GM18520 (cell line): ENCODE measurements at regions not wholly inside any gene's neighbourhood (a gene's known extent, or its start where the extent isn't known, plus 50 kb on each side); places are given as distances from the start of the nearest gene placed in this dataset.

Experiments used
- ATAC-seq: cut with Tn5 transposase; IDR thresholded peaks from one replicate; pipeline ENCODE4 v1.9.1; 2021; ENCODE audit not compliant: unreplicated experiment

- no peak for ATAC-seq
Measured at GRCh38 chr3:151935446-151935845, 62.0 kb downstream of the SUCNR1 start.

GRCh38 chr3:151940481-151940880, 67.0 kb downstream of the SUCNR1 start:
- ATAC-seq, result no peak

DNA sequence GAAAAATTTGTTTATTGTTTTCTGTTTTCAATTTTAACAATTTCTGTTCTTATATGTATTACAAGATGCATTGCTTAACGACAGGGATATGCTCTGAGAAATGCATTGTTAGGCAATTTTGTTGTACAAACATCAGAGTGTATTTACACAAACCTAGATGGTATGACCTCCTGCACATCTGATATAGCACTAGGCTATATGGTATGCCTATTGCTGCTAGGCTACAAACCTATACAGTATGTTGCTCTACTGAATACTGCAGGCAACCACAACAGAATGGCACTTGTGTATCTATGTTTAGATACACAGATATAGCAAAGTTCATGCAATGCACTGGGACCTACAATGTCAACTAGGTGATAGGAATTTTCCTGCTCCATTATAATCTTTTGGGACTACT, 70.1 kb downstream of the SUCNR1 start:
- ATAC-seq, result no peak

DNA sequence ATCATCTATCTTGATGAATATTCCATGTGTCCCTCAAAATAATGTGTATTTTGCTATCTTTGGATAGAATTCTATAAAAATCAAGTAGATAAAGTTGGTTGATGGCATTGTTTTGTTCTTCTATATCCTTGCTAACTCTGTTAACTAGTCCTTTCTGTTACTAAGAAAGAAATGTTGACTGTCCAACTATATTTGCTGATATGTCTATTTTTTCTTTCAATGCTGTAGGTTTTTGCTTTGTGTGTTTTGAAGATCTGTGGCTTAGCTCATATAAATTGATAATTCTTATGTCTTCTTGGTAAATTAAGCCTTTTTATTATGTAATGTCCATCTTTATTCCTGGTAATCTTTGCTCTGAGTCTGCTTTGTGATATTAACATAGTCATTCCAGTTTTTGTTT, 70.9 kb downstream of the SUCNR1 start:
- ATAC-seq, result no peak

GRCh38 chr3:151946606-151947005, 73.2 kb downstream of the SUCNR1 start:
- ATAC-seq, result no peak

GRCh38 chr3:151949706-151950105, 76.3 kb downstream of the SUCNR1 start:
- ATAC-seq, result no peak

- no peak for ATAC-seq
Measured at GRCh38 chr3:151955356-151955755, 81.9 kb downstream of the SUCNR1 start.

- no peak for ATAC-seq
Measured at GRCh38 chr3:151960961-151961580, 87.6 kb downstream of the SUCNR1 start.

GRCh38 chr3:151962352-151962751, 88.9 kb downstream of the SUCNR1 start:
- no peak for ATAC-seq

- no peak for ATAC-seq
Measured at GRCh38 chr3:151962912-151963311, 89.5 kb downstream of the SUCNR1 start.

DNA sequence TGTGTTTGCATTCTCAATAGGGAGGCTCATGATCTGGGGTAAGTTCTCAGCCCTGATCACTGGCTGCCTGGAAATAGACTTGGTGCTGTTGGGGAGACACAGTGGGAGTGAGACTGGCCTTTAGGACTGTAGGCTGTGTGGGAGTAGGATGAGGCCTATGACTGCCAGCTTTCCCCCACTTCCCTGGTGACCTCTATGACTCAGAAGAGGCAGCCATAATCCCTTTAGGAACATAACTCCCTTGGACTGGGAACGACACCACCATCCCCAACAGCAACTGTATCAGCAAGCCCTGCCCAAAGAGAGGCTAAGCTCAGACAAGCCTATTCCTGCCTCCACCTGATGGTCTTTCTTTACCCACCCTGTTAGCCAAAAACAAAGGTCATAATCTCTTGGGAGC, 91.3 kb downstream of the SUCNR1 start:
- ATAC-seq, result no peak

DNA sequence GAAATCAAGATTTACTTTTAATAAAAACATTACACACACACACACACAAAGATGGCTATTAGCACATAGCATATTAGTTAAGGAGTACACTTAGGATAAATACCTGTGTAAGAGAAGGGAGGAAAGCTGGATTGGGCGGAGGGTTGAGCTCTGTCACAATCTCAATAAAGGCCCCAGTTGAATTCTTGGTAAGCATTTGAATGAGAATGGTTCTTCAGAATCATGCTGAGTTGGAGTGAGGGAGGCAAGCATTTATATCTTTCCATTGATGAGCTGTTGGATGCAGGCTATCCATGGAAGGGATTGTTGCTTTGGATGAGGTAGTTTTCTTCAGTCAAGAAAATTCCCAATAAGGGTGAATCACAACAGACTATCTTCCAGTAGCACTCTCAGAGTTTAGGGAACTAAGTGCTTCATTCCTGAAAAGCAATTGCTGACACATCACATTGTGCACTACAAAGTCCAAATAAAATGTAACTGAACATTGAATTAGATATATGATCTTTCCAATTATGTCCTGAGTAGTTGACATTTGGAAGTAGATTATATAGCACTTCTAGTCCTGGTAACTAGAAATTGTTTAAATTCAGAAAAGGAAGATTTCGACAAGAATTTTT, 95.7 kb downstream of the SUCNR1 start:
- no peak for ATAC-seq

DNA sequence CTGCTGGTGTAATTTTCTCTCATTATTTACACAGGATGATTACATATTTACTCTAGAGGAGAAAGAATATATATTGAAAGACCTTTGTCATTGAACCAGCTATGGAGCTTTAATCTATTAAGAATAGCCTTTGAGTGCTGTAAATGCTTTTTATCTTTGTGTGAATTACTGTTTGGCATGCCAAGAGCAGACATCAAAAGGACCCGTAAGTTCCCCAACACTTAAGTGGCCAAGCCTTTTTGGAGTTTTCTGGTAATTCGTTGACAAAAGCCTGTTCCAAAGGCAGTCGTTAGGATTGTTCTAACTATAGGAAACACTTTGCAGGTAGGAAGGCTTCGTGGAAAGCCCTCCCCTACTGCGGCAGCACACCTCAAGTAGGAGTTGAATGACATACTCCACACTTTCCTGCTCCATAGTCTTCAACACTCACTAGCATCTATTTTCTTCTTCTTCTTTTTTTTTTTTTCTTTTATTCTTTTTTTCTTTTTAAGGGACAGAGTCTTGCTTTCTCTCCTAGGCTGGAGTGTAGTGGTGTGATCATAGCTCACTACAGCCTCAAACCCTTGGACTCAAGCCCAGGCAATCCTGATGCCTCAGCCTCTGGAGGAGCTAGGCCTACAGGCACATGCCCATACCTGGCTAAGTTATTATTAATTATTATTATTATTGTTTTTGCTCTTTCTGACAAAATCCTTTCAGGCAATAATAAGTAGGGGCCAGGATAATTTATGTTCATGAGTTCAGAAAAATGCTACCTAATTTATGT, 98.6 kb downstream of the SUCNR1 start:
- ATAC-seq, result no peak

DNA sequence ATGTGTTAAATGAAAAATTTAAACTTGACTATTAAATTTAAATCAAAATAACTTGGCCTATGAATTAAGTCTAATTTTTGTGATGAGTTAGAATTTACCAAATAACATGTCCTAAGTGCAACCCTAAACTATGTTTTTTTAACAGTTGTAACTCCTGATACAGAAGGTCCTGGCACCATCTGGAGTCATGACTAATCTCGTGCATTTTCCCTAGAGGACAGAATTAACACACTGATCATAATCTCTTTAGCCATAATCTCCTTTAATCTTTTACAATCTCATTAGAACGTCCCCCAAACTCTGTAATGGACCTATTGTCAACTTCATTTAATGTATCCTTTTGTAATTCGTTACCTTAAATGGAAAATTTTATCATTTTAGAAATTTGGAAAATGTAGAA, 100.6 kb downstream of the SUCNR1 start:
- no peak for ATAC-seq

- no peak for ATAC-seq
Measured at GRCh38 chr3:151976211-151977050, 103.0 kb downstream of the SUCNR1 start.

GRCh38 chr3:151979906-151980305, 106.5 kb downstream of the SUCNR1 start:
- ATAC-seq, result no peak

DNA sequence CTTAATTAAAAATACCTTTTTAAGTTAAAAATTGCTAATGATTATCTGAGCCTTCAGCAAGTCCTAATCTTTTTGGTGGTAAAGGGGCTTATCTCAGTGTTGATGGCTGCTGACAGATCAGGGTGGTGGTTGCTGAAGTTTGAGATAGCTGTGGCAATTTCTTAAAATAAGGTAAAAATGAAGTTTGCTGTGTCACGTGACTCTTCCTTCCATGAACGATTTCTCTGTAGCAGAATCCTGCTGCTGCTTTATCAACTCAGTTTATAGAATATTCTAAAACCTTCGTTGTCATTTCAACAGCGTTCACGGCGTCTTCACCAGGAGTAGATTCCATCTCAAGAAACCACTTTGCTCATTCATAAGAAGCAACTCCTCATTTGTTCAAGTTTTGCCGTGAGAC, 110.1 kb downstream of the SUCNR1 start:
- ATAC-seq, result no peak

- no peak for ATAC-seq
Measured at GRCh38 chr3:151985787-151986430, 112.5 kb downstream of the SUCNR1 start.

DNA sequence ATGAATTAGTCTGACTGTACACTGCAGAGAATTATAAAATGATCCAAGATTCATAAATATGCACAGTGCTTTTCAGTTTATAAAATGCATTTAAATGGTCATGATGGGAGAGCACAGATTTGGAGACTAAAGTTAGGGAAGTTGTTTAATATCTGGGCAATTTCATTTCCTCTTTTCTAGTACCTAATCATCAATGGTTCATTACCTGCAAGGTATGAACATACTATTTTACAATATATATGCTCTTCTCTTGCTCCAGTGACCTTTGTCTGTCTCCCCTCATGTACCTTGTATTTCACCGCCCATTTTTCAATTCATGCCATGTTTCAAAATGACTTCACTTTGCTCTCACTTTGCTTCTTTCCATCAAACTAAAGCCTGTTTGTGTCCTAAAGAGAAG, 114.5 kb downstream of the SUCNR1 start:
- no peak for ATAC-seq

- ATAC-seq, result no peak
Measured at GRCh38 chr3:151989621-151990020, 116.2 kb downstream of the SUCNR1 start.
